Gastrocnemius medialis (tissue), 4 donors: ENCODE measurements at regions not wholly inside any gene's neighbourhood (a gene's known extent, or its start where the extent isn't known, plus 50 kb on each side); places are given as distances from the start of the nearest gene placed in this dataset.

Experiments used
- CTCF ChIP-seq, 5 experiments: fragments of 450-650 bp in 3 of 5; fragments of 200-600 bp in 2 of 5; sonication (generic) in 2 of 5; IDR thresholded peaks in 4 of 5; conservative IDR thresholded peaks in 1 of 5; 1 replicate in 4 of 5; 2 replicates in 1 of 5; pipeline ENCODE4 v1.5.1; 2016 to 2019; ENCODE audit warnings: antibody characterized with exemption in 5 of 5, mild to moderate bottlenecking in 3 of 5, moderate library complexity in 3 of 5
- POLR2A ChIP-seq, 2 donors: fragments of 450-650 bp; IDR thresholded peaks; one replicate each; pipeline ENCODE4 v1.6.1; 2017; ENCODE audit warnings: antibody characterized with exemption in 2 of 2, mild to moderate bottlenecking in 2 of 2, moderate library complexity in 2 of 2

- TF ChIP-seq CTCF (IDR thresholded peaks at IDR 0.05 in 4 of 5, conservative IDR thresholded peaks at IDR 0.05 in 1 of 5), result no peak
- TF ChIP-seq POLR2A (IDR thresholded peaks at IDR 0.05), result no peak
Measured at GRCh38 chr4:43903456-43903855, 545.2 kb downstream of the KCTD8 start.
